ENCODE measurements at regions not wholly inside any gene's neighbourhood (a gene's known extent, or its start where the extent isn't known, plus 50 kb on each side); places are given as distances from the start of the nearest gene placed in this dataset.

DNA sequence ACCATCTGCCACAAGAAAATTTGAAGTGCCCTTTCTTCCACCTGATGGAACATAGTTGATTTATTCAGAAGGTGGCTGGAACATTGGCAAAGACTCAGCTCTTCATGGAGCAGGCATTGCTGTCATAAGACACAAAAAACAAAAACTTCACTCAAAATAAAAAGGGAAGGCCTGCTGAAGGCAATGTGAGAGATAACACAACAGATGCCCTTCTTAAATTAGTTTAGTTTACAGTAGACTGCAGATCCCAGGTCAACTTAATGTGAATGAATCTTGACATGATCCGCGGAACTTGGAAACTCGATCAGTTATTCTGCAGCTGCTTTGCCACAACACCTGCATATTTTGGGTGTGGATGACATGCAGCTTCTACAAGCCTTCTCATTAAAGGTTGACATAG, 159.8 kb upstream of the PLCXD3 start:
- Histone ChIP-seq H3K4me3 (ENCODE audit: insufficient read depth, low read depth, low read length) (no peak overlapping the region), H3K9me3 (ENCODE audit: control insufficient read depth, insufficient read depth, low read length) (no peaks in the 10 kb centered on the region), H3K79me1 (ENCODE audit: low read depth in 1 of 2, low read length in 2 of 2) (no peaks in the 10 kb centered on the region), H2AFZ (replicated peaks; ENCODE audit: low read length, poor library complexity) (no peak overlapping the region), H4K20me1 (ENCODE audit: insufficient read depth, low read length) (no peaks in the 10 kb centered on the region), H3K4ac (ENCODE audit: low read depth, low read length) (no peak overlapping the region), H3K4me1 (ENCODE audit: control insufficient read depth, insufficient read depth, low read length) (no peaks in the 10 kb centered on the region), H3K9me1 (ENCODE audit: insufficient read depth, low read length) (no peaks in the 10 kb centered on the region), H3K18ac (ENCODE audit: low read depth, low read length) (no peak overlapping the region), H2BK20ac (ENCODE audit: low read depth, low read length) (no peak overlapping the region), H4K5ac (ENCODE audit: low read depth, low read length) (no peak overlapping the region), H3K4me2 (ENCODE audit: low read depth, low read length) (no peak overlapping the region), H4K8ac (ENCODE audit: low read depth in 2 of 2, low read length in 2 of 2) (no peak overlapping the region), H4K91ac (ENCODE audit: insufficient read depth, low read depth, low read length) (no peak overlapping the region), H2BK15ac (ENCODE audit: low read depth, low read length) (no peak overlapping the region), H2AK9ac (replicated peaks; ENCODE audit: low read depth, low read length, poor library complexity) (no peak overlapping the region), H3K36me3 (ENCODE audit: control insufficient read depth, insufficient read depth, low read length) (no peaks in the 10 kb centered on the region), H3K27me3 (ENCODE audit: control insufficient read depth, insufficient read depth, low read length) (no peaks in the 10 kb centered on the region; the same call in 1 of the 2 replicates), H3K23ac (ENCODE audit: low read depth, low read length) (no peak overlapping the region), H2BK5ac (ENCODE audit: low read depth, low read length, poor library complexity, severe bottlenecking) (no peak overlapping the region), H2BK120ac (ENCODE audit: low read depth, low read length) (no peak overlapping the region), H3K9ac (ENCODE audit: low read depth, low read length) (no peak overlapping the region), H2AK5ac (ENCODE audit: low read depth, low read length) (no peak overlapping the region), H3K56ac (ENCODE audit: extremely low read depth, insufficient read depth, low read length) (no peak overlapping the region), H3K14ac (replicated peaks; ENCODE audit: low read depth, low read length) (no peak overlapping the region), H3K27ac (ENCODE audit: insufficient read depth, low read length) (no peak overlapping the region)
- TF ChIP-seq, protein P1, sequence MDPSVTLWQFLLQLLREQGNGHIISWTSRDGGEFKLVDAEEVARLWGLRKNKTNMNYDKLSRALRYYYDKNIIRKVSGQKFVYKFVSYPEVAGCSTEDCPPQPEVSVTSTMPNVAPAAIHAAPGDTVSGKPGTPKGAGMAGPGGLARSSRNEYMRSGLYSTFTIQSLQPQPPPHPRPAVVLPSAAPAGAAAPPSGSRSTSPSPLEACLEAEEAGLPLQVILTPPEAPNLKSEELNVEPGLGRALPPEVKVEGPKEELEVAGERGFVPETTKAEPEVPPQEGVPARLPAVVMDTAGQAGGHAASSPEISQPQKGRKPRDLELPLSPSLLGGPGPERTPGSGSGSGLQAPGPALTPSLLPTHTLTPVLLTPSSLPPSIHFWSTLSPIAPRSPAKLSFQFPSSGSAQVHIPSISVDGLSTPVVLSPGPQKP (IDR thresholded peaks at IDR 0.05; ENCODE audit: borderline replicate concordance, low read depth, low read length): no peak
- ATAC-seq (ENCODE audit: low read depth) (no peak), DNase-seq (no peak)
- ChIA-PET POLR2A (ENCODE audit: unreplicated experiment) (no interaction called here), CTCF (no interaction called here)
- no TSS peak for BruUV-seq (replicated peaks)
- in situ Hi-C loops (cut with MboI; ENCODE audit: low sequenced_read_pairs): no loop called here
- intact Hi-C loops (cut with micrococcal nuclease): no loop called here
- WGBS, 2 experiments (ENCODE audit: extremely low coverage in 2 of 2, insufficient read length in 1 of 2): no CpG with 5 or more reads among the region's 3 CpGs
- dilution Hi-C loops (cut with HindIII; ENCODE audit: low sequenced_read_pairs, unreplicated experiment): no loop called here
